ENCODE measurements at regions not wholly inside any gene's neighbourhood (a gene's known extent, or its start where the extent isn't known, plus 50 kb on each side); places are given as distances from the start of the nearest gene placed in this dataset.

DNA sequence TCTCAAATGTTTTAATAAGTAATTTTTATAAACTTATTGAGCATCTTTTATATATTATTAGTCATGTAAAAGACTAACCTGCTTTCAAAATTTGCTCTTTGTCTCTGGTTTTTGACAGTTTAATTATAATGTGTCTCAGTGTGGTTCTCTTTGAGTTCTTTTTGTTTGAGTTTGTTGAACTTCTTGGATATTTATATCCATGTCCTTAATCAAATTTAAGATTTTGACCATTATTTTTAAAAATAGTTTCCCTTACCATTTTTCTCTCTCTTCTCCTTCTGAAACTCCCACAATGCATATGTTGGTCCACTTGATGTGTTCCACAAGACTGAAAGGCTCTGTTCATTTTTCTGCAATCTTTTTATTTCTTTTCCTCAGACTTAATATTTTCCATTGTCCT lies 366.1 kb upstream of the GOLIM4 start:
- no peak for DNase-seq (ENCODE audit: low spot score)

DNA sequence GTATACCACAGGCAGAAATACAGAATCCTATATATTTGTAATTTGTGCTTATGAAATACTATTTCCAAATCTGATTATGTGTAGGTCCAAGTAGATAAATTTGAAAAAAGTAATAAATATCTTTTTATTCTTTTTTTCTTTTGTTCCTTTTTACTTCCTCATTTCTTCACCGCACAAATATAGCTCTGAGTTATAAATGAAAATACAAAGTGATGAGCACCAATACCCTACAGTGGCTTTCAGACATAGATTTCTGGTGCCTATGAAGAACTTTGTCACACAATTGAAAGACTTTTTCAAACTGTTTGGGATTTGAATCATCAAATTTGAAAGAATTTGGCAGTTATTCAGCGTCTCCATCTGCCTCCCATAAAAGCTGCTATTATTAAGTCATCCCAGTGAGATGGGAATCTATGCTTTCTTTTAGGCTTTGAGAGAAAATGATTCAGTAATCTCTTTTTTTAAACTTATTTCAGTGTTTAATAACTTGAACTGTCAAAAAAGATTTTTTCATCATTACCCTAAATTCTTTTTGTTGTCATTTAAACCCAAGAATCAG lies 363.6 kb upstream of the GOLIM4 start:
- peak; percentile 62 for DNase-seq (ENCODE audit: low spot score)

GRCh38 chr3:168457954-168458539 lies 362.3 kb upstream of the GOLIM4 start:
- DNase-seq (ENCODE audit: low spot score): no peak

GRCh38 chr3:168455814-168456213 lies 360.1 kb upstream of the GOLIM4 start:
- DNase-seq (ENCODE audit: low spot score): no peak

GRCh38 chr3:168453623-168454022 lies 357.9 kb upstream of the GOLIM4 start:
- DNase-seq (ENCODE audit: low spot score): no peak

DNA sequence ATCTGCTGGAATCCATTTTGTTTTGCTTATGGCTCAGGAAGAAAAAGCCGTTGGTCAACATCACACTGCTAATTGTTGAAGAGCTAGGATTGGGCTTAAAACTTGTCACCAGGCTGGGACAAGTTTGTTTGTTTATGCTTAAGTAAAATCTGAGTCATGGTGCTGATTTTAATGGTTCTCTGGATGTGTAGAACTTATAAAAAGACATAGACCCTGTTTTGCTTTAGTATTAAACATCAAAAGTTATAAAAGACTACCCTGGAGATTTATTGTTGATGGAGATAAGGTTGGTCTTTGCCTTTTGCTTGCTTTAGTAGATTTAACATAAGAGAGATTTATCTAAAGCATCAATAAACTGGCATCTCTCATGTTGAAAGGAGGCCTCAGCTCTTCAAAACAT lies 348.2 kb upstream of the GOLIM4 start:
- DNase-seq (ENCODE audit: low spot score): no peak

DNA sequence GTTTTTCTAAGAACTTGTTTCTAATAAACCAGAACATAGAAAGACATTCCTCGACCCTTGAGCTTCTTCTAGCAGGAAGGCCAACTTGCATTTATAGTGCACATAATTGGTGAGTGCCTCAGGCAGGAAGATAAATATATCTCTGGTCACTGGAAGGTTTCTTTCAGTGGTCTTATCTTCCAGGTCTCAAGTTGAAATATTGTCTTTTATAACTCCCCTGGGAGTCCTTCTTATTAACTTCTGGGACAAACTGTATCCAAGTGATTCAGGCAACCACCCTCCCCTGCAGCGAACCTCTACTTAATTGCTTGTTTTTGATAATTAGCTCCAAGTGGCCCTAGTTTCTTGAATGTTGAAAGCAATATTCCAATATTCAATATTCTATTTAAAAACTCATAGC lies 346.8 kb upstream of the GOLIM4 start:
- no peak for DNase-seq (ENCODE audit: low spot score)

DNA sequence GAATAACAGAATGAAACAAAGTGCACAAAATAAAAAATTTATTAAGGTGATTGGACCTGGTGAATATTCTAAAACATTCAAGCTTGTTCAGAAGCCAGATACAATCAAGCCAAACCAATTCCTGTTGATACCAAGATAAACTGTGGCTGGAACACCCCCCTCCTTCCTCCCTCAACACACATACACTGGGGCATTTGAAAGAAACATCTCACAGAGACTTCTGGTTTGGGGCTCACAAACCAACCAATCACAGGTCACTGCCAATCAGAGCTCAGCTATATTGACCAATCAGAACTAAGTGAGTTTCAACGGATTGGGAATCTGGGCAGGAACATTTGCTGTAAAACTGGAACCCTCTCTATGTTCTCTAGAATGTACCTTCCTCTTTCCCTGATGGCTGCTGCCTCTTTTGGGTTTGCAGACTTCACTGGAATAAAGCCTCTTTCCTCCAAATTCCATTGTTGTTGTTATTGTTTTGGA lies 340.6 kb upstream of the GOLIM4 start:
- no peak for DNase-seq (ENCODE audit: low spot score)

GRCh38 chr3:168431491-168431890 lies 335.8 kb upstream of the GOLIM4 start:
- DNase-seq (ENCODE audit: low spot score): no peak

GRCh38 chr3:168427835-168428475 lies 332.2 kb upstream of the GOLIM4 start:
- no peak for DNase-seq (ENCODE audit: low spot score)

DNA sequence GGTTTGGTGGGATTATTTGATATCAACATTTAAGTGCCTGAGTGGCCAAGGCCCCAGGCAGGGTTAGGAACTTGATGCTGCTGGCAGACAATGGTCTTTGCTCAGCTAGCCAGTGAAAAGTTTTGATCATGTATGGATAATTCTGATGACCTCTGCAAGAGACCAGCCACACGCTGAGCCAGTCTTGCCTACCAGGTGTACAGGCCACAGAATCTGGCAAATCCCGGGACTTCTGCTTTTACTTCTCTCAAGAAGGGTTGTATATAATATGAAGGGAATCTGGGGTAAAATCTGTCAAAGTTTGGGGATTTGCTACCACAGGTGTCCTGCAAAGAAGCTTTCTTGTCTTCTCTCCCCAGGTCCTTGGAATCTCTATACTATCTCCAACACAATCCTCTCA lies 331.4 kb upstream of the GOLIM4 start:
- DNase-seq (ENCODE audit: low spot score): no peak

DNA sequence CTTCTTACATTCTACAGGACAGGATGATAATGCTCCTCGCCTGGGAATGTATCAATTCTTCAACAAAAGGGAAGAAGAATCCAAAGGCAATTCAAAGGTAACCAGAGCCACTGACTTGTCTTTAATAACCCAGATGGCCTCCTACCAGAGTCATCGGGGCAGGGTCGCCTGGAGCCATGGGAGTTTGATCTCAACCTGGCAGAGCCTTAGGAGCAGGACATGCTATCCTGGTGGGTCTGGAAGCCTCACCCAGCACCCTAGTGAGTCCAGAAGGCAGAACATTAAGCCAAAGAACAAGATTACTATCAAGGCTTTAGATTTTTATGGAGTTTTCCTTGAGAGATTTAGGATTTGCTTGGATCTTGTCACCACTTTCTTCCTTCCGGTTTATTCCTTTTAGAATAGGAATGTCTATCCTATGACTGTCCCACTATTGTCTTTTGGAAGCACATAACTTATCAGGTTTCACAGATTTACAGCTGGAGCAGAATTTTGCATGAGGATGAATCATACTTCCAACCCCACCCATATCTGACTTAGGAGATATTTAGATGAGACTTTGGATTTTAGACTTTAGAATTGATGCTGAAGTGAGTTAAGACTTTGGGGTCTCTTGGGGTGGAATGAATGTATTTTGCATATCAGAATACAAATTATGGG lies 330.3 kb upstream of the GOLIM4 start:
- DNase-seq (ENCODE audit: low spot score): no peak

GRCh38 chr3:168424059-168424734 lies 328.5 kb upstream of the GOLIM4 start:
- peak; percentile 35 for DNase-seq (ENCODE audit: low spot score)

DNA sequence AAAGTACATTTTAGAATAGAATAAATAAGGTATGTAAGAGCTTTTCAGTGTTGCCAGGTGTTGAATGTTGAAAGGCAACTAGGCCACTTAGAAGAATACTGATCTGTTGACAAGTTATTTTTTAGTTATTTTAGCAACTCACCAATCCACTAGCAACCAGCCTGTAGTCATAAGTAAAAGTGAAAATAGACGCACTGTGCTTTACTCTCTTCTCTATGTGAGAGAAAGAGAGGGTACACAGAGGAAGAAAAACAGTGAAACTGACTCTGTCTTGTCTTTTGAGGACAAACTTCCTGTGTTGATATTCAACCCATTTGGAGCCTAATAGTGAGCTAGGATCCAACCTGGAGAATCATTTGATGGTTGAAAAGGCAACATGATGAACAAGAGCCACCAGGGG lies 327.1 kb upstream of the GOLIM4 start:
- DNase-seq (ENCODE audit: low spot score): no peak

- no peak for DNase-seq (ENCODE audit: low spot score)
These were observed 323.4 kb upstream of the GOLIM4 start for GRCh38 chr3:168419091-168419490.

GRCh38 chr3:168417016-168417415 lies 321.3 kb upstream of the GOLIM4 start:
- DNase-seq (ENCODE audit: low spot score): peak; percentile 86

DNA sequence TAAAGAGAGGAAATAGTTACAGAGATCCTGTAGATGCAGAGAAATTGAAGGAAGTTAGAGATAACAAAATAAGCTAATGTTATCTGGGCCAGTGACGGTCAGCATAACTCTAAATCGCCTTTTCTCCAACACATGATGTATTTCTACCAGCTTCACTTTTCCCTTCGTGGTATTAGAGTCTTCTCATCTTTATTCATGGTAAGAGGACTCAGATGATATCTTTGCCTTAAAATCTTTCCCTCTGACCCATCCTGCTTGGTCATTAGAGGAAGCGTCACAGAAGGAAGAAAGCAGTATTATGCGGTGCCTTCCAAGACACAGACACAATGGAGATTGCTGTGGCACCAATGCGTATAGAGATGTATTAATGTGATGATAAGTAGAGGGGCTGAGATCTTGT lies 320.7 kb upstream of the GOLIM4 start:
- no peak for DNase-seq (ENCODE audit: low spot score)

DNA sequence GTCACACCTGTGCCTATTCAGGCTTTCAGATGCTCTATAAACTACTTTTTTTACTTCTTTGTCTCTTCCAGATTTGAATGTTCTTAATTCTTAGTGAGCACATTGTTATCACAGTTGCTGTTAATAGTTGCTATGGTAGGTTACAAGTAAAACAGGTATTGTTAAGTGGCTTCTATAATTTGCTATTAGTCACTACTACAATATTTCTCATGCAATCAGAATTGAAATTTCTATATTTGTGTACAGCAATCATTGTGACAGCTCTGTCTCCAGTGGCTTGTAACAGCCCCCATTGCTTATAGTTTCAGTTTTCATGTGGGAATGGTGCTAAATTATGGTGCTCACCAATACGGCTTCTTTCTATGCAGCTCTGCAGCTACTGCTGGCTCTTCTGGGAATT lies 318.4 kb upstream of the GOLIM4 start:
- no peak for DNase-seq (ENCODE audit: low spot score)

- DNase-seq (ENCODE audit: low spot score): no peak
These were observed 311.7 kb upstream of the GOLIM4 start for GRCh38 chr3:168407381-168407780.

DNA sequence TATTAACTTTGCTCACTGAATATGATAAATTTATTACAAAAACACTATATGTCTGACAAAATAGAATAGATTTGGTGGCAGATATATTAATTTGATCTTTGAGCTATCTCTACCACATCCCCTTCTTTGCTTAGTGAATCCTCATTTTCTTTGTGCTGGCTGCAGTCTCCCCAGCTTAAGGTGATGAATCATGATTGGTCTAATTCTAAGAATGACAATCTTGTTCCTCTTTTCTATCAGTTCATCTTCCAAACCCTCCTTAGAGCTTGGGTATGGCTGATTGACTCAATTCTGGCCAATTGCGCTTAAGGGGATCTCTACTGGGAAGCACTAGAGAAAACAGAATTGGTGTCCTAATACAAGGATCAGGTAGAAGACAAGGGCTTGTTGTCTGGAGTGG lies 309.6 kb upstream of the GOLIM4 start:
- no peak for DNase-seq (ENCODE audit: low spot score)

GRCh38 chr3:168398371-168399025 lies 302.8 kb upstream of the GOLIM4 start:
- peak; percentile 78 for DNase-seq (ENCODE audit: low spot score)

DNA sequence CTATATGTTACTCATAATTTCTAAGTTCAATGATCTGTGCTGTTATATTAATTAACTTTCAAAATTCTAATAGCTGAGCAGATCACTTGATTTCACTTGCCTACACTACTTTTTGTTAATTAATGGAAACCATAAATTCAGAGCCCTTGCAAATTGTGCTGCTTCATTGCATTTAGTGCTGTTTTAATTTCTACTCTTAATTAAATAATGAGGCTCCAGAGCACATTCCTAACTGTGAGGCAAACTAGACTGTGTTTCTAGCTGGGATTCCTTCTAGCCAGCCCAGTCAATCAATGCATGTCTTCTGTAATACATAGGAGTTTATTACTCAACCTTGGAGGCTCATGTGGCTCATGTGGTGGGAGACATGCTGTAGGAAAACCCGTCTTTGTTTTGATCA lies 301.1 kb upstream of the GOLIM4 start:
- DNase-seq (ENCODE audit: low spot score): no peak
